Midbrain (tissue), 1 donor: ENCODE measurements at regions not wholly inside any gene's neighbourhood (a gene's known extent, or its start where the extent isn't known, plus 50 kb on each side); places are given as distances from the start of the nearest gene placed in this dataset.

Source experiments
- DNase-seq: peaks from one replicate; lab custom pipeline; 2025; lab: John Stamatoyannopoulos, UW

GRCh38 chr10:35693800-35694199 is 51.7 kb upstream of the FZD8 start:
- no peak for DNase-seq
